Fibroblast of villous mesenchyme (primary cell): ENCODE measurements at regions not wholly inside any gene's neighbourhood (a gene's known extent, or its start where the extent isn't known, plus 50 kb on each side); places are given as distances from the start of the nearest gene placed in this dataset.

ENCODE experiments used
- DNase-seq: peaks from one replicate; pipeline ENCODE4 v3.0.0-alpha.2; 2010; ENCODE audit warnings: low read depth
- H3K4me3 ChIP-seq: 2 replicates; pipeline ENCODE4 v1.5.1; 2011; ENCODE audit warnings: low read depth, mild to moderate bottlenecking, low read length
- CTCF ChIP-seq: IDR thresholded peaks from 2 replicates; pipeline ENCODE4 v1.5.1; 2012; ENCODE audit warnings: low read depth, mild to moderate bottlenecking, low read length; ENCODE audit not compliant: insufficient read depth

- TF ChIP-seq CTCF: no peak
- no peak overlapping the region for H3K4me3 ChIP-seq
- DNase-seq: no peak
Observed at GRCh38 chr10:129398711-129399141, 68.3 kb upstream of the MGMT start.

DNA sequence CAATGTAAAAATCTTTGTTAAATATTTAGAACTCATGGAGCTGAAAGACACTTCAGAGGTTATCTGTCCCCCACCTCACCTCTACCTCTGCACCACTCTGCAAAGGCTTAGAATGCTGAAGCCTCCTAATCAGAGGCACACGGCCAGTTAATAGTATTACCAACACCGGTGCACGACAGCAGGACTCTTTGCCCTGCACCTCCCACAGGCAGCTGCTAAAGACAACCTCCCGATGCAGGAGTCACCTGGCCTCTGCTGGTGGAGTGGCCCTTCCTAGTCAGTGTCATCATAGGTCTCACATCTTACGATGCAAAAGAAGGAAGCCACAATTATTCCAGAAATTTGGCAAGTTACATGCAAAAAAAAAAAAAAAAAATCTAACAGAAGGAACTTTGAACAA, 66.6 kb upstream of the MGMT start:
- no peak for DNase-seq
- TF ChIP-seq CTCF: no peak
- H3K4me3 ChIP-seq: no peak overlapping the region

- no peak for TF ChIP-seq CTCF
- H3K4me3 ChIP-seq: no peak overlapping the region
- no peak for DNase-seq
Observed at GRCh38 chr10:129402459-129402858, 64.6 kb upstream of the MGMT start.

GRCh38 chr10:129404091-129404490, 63.0 kb upstream of the MGMT start:
- no peak for DNase-seq
- no peak for TF ChIP-seq CTCF
- no peak overlapping the region for H3K4me3 ChIP-seq

DNA sequence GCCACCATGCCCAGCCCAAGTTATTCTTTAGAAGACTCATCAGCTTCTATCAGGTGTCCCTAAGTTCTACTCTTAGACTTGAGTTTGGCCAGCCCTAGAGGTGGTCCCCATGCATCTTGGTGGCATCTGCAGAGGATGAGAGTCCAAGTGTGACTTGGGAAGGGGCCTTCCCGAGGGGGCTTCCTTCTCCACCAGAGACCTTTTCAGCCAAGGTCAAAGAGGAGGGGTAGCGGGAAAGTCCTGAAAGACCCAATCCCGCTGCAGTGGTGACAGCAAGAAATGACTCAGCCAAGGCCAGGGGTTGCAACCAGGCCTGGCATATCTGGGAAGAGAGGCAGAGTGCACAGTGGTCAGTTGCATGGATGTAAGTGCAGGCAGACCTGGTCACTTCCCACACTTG, 61.7 kb upstream of the MGMT start:
- H3K4me3 ChIP-seq: no peak overlapping the region
- no peak for DNase-seq
- TF ChIP-seq CTCF: no peak

GRCh38 chr10:129410688-129411392, 56.2 kb upstream of the MGMT start:
- TF ChIP-seq CTCF: no peak
- H3K4me3 ChIP-seq: no peak overlapping the region
- no peak for DNase-seq

GRCh38 chr10:129411393-129411705, 55.7 kb upstream of the MGMT start:
- no peak for DNase-seq
- H3K4me3 ChIP-seq: no peak overlapping the region
- no peak for TF ChIP-seq CTCF
